Endometrium (tissue), 2 donors: ENCODE measurements at regions not wholly inside any gene's neighbourhood (a gene's known extent, or its start where the extent isn't known, plus 50 kb on each side); places are given as distances from the start of the nearest gene placed in this dataset.

Experiments
- FAIRE-seq: peaks from 2 replicates; lab custom pipeline; 2012; peaks lifted over from hg19 to GRCh38; lab: Jason Lieb, UNC
- donor health status: control.
- donor health status: control.

DNA sequence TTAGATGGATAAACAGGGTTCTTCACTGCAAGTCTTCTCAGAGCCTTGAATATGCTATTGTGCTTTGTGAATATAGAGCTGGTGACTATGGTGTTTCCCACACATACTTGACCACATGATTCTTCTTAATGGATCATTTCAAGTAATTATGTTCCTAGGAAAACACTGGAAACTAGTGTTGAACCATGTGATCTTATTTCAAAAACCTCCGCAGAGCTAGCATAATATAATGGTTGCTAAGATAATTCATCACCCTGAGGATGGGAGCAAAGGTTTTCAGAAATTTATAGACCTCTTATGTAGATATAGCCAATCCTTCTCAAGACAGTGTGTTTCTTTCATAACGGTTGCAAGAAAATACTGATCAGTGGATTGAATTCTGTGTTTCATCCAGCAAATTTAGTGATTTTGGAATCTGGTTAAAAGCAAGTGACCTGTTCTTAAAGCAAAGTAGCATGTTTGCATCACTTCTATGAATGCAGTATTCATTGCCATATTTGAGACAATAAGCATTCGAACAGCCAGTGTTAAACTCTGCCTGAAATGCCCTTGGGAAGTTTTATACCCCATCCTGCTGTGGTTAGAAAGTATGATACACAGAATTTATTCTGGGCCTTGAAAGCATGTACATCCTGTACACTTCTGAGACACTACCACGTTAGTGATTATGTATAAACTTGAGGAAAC lies 341.0 kb upstream of the E2F7 start:
- FAIRE-seq, result no peak

DNA sequence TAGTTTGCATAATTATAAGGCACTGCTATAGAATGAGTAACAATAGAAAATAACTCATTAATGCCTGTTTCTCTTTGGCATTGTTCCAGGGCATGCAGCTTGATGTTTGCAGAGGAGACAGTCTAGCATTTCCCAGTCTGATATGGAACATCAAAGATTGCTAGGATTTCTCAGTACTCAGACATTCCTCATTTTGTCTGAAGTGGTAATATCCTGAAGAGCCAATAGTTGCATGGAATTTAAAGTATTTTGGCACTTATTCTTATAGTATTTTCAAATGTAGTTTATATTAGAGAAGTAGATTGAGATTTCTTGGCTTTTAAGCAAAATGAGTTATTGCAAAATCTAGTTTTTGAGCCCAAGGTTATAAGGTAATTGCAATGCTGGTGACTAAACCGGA lies 337.3 kb upstream of the E2F7 start:
- no peak for FAIRE-seq

DNA sequence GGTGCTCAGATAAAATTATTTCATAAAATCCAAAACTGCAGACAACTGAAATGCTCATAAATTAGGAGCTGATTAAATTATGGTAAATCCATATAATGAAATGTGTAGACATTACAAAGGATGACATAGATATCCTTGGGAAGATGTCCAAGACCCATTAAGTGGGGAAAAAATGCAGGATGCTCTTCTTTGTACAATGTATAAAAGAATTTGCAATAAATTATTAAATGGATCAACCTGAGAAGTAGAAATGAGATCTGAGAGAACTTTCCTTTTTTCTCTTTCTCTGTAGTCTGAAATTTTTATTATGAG lies 336.4 kb upstream of the E2F7 start:
- FAIRE-seq, result no peak

DNA sequence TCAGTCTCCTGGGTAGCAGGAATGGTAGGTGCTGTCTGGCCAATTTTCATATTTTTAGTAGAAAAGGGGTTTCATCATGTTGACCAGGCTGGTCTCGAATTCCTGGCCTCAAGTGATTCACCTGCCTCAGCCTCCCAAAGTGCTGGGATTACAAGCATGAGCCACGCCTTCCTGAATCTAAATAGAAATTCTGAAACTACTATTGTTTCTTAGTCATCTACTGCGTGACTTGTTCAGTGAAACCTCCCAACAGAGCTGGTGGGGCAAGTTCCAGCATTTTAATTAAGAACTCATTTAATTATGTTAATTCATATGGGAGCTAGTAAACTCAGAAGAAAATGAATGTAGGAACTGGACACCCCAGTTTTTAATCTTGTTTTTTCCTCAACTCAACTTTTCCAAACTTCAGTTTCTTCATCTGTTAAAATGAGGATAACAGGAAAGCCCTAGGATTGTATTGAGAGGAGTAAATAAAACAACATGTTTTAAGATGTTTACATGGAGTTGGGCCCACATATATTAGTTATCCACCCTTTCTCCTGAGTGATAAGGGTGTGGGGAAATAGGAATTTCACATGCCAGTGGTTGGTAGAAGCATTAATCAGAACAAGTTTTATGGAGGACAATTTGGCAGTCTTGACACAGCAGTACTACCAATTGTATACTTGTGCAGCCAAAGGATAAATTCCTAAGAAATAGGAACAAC lies 335.8 kb upstream of the E2F7 start:
- FAIRE-seq, result no peak

DNA sequence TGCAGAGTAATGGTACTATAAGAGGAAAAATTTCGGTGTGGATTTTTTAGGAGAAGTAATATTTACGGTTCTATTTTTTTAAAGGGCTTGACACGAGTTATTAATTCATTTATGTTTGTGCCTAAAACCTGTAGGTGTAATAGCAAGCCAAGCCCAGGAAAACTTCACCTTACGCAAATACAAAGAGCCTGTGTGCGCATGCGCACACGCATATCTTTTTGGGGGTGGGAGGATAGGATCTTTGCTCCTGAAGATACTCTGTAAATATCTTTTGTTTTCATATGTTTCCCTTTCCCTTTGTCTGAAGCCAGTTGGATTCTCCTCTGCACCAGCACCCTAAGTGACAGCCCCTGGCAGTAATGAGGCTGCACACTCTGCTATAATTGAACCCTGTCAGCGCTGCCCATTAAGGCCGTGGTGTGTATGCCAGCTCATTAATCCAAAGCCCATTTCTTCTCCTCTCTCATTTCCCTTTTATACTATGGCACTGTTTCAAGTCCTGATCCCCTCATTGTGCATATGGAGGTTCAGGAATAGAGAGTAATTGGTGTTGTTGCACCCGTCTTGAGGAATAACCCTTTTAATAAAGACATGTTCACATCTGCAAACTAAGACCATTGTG lies 327.2 kb upstream of the E2F7 start:
- FAIRE-seq, result no peak

DNA sequence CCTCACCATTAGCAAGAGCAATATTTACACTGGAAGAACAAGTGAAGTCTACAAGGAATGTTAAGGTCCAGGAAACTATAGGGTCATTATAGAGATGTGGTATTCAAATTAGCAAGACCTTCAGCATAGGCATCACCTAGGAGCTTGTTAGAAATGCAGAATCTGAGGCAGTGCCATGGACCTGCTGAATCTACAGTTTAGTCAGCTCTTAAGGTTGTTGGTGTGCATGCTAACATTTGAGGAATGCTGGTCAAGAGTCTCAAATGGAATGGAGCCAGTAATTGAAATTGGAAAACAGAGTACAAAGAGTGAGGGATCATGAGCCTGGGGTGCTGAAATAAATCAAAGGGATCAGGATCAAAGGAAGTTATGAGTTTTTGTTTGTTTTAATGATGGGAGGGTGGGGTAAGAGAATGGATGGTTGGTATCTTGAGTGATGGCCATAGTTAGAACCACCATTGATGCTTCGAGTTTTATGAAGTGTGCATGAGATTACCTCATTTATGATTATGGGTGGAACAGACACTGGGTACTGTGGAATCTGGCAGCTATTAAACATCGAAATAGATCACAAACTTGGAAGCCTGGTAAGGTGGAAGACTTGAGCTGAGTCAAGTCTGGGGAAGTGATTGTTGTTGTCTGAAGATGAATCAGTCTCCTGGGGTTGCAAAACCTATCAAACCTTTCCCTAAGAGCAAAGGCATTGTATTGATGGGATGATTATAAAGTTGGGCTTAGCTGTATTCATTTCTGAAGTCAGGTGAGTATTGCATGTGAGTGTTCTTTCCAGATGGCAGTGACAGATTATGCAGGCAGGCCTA lies 323.3 kb upstream of the E2F7 start:
- FAIRE-seq, result no peak

DNA sequence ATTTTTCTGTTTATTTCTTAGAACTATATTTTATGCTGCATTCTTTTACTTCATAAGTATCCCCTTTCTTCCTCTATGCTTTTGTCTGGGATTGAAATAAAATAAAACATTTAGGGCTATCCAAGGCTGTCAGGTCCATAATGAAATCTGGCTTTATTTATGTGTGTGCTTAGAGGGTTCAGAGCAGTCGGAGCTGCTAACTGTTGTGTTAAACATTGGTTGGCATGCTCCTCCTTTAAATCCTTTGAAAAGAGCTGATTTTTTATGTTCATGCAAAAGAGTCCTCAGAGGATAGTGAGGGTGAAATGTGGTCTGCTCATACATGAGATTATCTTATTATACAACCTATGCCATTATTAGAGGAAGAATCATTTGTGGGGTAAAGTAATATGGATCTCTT lies 322.3 kb upstream of the E2F7 start:
- no peak for FAIRE-seq

DNA sequence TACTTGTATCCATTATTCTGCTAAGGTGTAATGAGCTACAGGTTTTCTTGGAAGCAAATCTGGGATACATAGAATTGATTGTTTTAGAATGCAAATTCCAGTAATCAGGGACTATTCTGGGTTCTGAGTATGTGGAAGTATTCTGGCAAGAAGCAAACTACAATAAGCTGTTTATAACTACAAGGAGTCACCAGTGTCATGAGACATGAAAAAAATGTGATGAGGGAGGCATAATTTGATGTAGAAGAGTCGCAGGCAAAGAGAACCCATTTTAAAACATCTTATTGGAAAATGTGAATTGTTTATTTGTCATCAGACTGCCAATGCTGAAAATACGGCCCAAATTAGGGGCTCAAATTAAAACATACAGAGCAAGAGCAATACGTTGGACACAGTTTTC lies 321.8 kb upstream of the E2F7 start:
- FAIRE-seq, result no peak

DNA sequence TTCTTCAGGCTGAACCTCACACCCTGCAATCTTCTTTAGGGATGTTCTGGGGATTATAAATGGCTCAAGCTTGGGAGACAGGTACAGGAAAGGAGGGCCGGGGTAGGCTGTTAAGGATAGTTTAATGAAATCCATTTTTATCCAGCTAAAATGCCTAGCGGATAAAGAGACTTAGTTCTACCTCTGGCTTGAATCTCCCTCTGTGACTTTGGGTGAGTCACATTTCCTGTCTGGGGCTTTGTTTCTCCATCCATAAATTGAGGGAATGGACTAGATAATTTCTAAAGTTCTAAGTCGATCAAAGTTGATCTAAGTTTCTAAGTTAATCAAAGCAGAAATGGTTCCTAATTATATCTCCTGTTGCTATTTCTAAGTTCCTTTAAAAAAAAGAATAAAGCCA lies 319.6 kb upstream of the E2F7 start:
- no peak for FAIRE-seq

DNA sequence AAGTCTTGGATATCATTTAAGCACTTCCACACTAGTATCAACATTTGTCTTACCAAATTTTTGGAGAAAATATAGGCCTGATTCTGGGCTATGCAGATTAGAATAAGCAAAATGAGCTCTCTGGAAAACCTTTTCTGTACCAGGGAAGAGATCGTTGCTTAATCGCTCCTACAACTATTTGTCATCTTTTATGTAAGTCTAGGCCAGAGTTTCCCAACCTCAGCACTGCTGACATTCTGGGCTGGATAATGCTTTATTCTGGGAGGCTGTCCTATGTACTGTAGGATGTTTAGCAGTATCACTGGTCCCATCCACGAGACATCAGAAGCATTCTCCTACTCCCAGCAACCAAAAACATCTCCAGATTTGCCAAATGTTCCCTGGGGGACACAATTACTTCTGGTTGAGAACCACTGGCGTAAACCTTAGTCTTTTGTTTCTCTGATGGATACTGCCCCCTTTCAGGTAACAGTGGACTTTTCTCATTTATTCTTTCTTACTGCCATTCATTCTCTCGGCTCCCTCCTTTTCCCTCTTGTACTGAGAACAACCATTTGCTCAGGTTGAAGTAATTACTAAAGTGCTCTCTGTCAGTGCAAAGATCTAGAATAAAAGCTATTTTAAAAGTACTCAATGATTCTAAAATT lies 316.9 kb upstream of the E2F7 start:
- FAIRE-seq, result no peak

DNA sequence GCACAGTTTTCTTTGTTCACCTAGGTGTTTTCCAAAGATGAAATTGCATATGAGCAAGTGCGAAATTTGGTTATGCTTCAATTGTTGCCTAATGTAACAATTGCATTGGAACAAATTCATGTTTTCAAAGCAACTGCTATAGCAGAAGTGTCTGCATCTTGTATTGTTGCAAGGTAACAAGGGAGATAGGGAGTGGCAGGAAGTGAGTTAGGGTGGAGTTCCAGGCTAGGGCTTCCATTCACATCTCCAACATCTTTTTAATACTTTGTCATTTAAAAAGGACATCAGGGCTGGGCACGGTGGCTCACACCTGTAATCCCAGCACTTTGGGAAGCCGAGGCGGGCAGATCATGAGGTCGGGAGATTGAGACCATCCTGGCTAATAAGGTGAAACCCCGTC lies 312.3 kb upstream of the E2F7 start:
- no peak for FAIRE-seq

DNA sequence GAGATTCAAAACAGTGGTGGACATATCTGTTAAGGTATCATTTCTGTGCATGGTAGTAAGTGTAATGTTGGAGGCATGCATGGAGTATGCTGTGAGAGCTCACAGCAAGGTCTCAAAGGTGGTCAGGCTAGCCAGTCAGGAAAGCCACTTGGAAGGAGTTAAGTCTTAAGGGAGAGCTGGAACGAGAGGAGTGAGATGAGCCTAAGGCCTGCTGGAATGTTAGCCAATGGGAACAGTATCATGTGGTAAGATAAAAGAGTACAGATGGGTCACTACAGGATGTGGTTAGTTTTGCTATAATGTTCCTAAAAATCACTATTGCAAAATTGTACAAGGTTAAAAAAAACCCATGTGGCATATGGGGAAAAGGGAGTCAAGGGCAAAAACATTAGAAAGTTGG lies 311.7 kb upstream of the E2F7 start:
- no peak for FAIRE-seq

DNA sequence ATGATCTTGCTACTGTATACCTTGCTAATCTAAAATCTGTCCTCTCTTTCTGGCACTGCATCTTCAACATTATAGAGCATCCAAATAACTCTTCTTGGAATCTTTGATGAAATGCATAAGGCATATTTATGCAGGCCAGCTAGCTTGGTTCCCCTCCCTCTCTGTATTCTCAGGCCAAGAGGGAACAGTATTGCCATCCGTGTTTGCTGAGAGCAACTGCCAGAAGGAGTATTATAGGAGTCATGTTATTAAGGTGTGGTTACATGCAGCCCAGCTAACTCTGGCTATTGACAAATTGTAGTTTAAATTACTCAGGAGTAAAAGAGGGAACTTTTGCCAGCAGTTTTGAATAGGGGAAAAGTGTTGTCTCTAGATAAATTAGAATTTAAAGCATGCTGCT lies 309.3 kb upstream of the E2F7 start:
- FAIRE-seq, result no peak

DNA sequence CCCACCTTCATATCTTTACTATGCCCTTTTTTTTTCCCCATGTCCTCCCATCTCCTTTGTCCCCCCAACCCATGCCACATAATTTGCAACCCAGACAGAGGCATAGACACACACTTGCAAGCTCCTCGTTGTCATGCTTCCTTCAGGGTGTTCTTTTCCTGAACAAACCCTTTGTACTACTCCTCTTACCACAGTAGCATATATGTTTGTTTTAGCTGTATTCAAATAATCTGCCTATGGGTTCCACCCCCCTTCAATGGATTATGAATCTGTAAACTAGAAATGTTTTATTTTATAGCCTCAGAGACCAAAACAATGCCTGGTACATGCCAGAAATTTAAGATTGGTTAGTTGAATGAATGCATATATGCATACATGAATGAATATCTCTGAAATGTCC lies 307.1 kb upstream of the E2F7 start:
- FAIRE-seq, result no peak

DNA sequence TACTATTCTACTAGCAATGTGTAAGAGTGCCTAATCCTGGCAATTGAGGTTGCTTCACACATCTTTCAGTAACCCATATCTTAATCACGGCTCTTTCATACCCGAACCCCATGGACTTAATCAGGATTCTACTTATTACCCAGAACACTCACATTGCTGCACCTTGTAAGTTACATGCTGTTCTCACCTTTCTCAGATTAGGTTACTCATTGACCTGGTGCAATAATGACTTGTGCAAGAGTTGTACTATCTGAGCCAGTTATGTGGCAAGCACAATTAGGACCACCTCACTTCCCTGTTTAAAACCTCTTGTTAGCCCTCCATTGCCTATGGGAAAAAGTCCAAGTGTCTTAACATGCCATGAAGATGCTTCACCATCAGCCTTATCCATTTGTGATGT lies 306.7 kb upstream of the E2F7 start:
- no peak for FAIRE-seq

DNA sequence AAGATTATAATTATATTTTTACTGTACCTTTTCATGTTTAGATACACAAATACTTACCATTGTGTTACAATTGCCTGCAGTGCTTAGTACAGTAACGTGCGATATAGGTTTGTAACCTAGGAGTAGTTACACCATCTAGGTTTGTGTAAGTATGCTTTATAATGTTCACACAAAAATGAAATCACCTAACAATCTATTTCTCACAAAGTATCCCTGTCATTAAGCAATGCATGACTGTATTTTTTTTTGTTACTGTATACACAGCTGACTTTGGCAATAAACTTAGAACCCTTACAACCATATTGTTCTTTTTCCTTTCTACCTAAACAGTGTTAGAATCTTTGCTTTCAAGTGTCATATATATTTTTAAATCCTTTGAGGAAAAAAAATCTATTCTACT lies 303.0 kb upstream of the E2F7 start:
- FAIRE-seq, result no peak

DNA sequence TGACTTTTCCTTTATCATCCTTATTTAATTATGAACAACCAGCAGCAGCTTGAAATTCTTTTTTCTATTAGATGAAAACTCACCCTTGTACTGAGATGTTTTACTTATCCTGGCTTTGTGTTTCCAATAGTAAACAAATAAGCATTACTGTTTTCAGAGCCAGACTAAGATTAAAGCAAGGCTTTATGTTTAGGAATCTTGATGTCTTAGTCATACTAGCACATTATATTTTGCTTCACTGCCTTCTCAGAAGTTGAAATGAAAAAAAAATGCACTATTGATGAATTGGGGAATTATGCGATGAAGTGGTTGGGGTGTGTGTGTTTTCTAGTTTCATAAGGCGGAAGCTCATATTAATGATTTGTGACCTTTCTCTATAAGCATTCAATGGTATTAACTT lies 301.2 kb upstream of the E2F7 start:
- no peak for FAIRE-seq

DNA sequence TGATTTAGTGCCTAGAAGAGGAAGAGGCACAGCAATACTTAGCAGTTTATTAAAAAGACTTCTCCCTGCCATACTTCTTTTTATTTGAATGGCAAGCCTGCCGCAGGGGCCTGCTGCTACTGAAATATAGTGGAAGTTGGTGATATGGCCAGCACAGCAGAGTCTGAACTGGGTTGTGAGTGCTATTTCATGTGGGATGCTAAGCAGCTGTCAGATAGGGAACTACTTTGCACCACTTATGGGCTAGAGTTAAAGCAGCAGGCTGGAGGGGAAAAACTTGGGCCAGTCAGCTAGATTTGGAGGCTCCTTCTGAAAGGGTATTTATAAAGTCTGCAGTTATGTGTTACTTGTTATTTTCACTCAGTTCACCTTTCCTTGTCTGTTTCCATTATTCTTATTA lies 299.0 kb upstream of the E2F7 start:
- FAIRE-seq, result no peak

DNA sequence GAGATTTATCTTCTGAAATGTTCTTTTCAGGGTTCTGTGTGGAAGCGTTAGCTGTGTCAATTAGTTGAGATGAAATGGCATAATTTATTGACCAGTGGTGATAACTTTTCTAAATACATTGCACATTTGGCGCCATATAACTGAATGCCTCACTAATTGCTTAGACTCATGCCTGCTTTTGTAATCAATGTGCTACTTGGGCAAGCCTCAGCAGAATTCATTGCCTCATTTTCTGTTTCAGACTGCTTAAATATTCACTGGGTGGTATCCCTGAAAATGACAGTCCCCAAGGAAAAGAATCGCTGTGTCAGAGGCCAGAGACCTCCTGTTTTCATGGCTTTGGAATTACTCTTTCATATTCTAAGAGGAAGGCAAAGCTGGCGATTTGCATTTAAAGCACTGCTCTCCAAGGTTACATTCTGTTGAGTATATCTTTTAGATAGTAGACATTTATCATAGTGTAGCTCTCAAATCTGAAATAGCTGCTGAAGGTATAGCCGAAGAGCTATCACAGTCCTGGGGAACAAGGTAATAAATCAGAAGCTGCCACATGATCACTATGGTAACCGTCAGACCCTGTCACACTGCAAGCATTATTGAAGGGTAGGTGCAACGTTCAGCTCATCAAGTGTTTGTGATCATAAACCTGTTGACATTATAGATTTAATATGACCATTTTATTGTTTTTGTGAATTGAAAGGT lies 297.3 kb upstream of the E2F7 start:
- no peak for FAIRE-seq

DNA sequence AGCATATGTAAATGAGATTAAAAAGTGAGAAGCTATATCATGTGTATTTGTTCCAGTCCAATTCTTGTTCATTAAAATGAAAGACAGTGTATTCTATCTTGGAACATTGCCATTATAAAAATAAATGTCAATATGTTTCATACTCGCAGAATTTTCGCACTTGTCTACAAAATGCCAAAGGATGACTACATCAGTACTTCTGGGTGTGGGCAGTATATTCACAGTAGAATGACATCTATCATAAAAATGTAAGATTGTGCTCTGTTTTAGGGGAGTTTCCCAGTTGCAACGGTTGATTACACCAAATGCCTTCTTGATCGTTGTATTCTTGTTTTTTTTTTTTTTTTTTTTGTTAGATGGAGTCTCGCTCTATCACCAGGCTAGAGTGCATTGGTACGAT lies 292.3 kb upstream of the E2F7 start:
- FAIRE-seq, result no peak

DNA sequence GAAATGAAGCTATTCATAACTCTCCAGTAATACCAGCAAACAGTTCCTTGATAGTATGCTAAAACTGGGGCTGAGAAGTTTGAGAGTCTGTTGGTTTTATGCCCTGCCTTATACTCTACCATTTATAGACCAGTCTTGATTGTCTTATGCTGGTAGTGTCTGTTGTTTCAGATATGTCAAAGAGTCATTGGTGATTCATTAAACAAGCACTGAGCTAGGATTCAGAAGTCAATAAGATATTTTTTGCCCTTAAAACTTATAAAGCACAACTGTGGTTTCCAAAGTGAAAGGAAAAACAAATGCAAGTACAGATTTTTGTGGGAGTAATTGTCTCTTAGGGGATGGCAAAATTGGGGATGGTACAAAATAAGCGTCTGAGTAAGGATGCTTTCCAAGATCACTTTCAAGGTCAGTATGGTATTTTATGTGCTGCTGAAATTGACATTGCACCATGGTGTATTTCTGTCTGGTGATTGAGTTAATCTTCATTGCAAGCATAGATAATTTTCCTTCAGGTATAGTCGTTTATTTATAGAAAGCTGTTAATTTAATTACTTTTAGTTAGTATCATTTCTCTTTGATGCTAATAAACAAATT lies 289.5 kb upstream of the E2F7 start:
- no peak for FAIRE-seq

DNA sequence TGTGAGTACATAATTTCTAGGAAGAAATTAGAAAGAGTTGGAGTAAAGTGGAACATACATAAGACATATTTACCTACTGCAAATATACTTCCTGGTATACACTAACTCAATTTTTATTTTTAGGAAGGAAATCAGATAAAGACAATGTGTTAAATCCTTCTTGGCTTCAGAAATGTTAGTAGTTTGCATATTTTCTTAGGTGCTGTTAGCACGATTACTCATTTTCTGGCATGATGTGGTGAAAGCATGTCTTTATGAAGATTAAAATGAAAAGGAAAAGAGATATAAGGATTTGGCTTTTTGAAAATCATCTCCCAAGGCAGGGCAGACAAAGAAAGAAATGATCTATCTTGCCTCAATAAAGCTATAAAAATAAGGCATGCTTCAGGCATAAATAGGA lies 287.6 kb upstream of the E2F7 start:
- FAIRE-seq, result no peak
